HepG2 (cell line): ENCODE measurements at regions not wholly inside any gene's neighbourhood (a gene's known extent, or its start where the extent isn't known, plus 50 kb on each side); places are given as distances from the start of the nearest gene placed in this dataset.

Source experiments
- ATF2 ChIP-seq: sonication (generic); formaldehyde crosslinking; IDR thresholded peaks from 2 replicates; pipeline ENCODE4 v1.4.0; 2020; ENCODE audit warnings: missing genetic modification reagents
- CBX1 ChIP-seq: IDR thresholded peaks from one replicate; pipeline ENCODE4 v1.6.1; 2016; ENCODE audit warnings: antibody characterized with exemption, low read depth
- CTCF ChIP-seq: sonication (generic); formaldehyde crosslinking; IDR thresholded peaks from 2 replicates; pipeline ENCODE4 v1.5.0; 2020; ENCODE audit warnings: mild to moderate bottlenecking, missing genetic modification reagents, moderate library complexity
- DMTF1 ChIP-seq: sonication (generic); formaldehyde crosslinking; IDR thresholded peaks from 2 replicates; pipeline ENCODE4 v1.4.0; 2020; ENCODE audit warnings: mild to moderate bottlenecking, missing genetic modification reagents
- DPF2 ChIP-seq: sonication (generic); formaldehyde crosslinking; IDR thresholded peaks from 2 replicates; pipeline ENCODE4 v1.4.0; 2020; ENCODE audit warnings: mild to moderate bottlenecking, low read depth, missing genetic modification reagents, borderline replicate concordance
- KLF16 ChIP-seq, 2 experiments: sonication (generic) in 1 of 2; formaldehyde crosslinking in 1 of 2; IDR thresholded peaks; 2 replicates each; pipeline versions ENCODE4 v1.6.1 to v1.8.0; 2016 to 2023; ENCODE audit warnings: missing genetic modification reagents in 2 of 2, missing compliant biosample characterization in 1 of 2
- MAX ChIP-seq: IDR thresholded peaks from 2 replicates; pipeline ENCODE4 v1.6.1; 2012; ENCODE audit warnings: inconsistent platforms
- RAD21 ChIP-seq: fragments of 450-650 bp; formaldehyde crosslinking; IDR thresholded peaks from 2 replicates; pipeline ENCODE4 v1.5.0; 2020; ENCODE audit warnings: mild to moderate bottlenecking
- SIN3A ChIP-seq: IDR thresholded peaks from 2 replicates; pipeline ENCODE4 v1.6.1; 2011; ENCODE audit warnings: low read depth, mild to moderate bottlenecking, control low read depth, low read length, borderline replicate concordance
- SKIL ChIP-seq: sonication (generic); formaldehyde crosslinking; IDR thresholded peaks from 2 replicates; pipeline ENCODE4 v1.8.0; 2022; ENCODE audit warnings: missing genetic modification reagents, mild to moderate bottlenecking, moderate library complexity, borderline replicate concordance
- ZNF432 ChIP-seq: sonication (generic); formaldehyde crosslinking; IDR thresholded peaks from 2 replicates; pipeline ENCODE4 v1.5.0; 2020; ENCODE audit warnings: missing genetic modification reagents, mild to moderate bottlenecking, borderline replicate concordance
- ZNF441 ChIP-seq: sonication (generic); formaldehyde crosslinking; IDR thresholded peaks from 2 replicates; pipeline ENCODE4 v1.7.0; 2021; ENCODE audit warnings: missing genetic modification reagents, borderline replicate concordance

- no peak for TF ChIP-seq CBX1
- no peak for TF ChIP-seq DPF2 (CRISPR knock-in tag)
- TF ChIP-seq SIN3A: no peak
- TF ChIP-seq SKIL (CRISPR knock-in tag): no peak
- no peak for TF ChIP-seq ATF2
- no peak for TF ChIP-seq KLF16 (CRISPR knock-in tag; IDR thresholded peaks at IDR 0.05)
- TF ChIP-seq MAX: no peak
- TF ChIP-seq ZNF432 (CRISPR knock-in tag): no peak
- TF ChIP-seq RAD21: no peak
- TF ChIP-seq ZNF441: no peak
- TF ChIP-seq CTCF (CRISPR knock-in tag): no peak
- TF ChIP-seq DMTF1 (CRISPR knock-in tag): no peak
These were observed 468.7 kb downstream of the NOVA1 start for GRCh38 chr14:26128931-26129671.
